GM23338 (cell line): ENCODE measurements at regions not wholly inside any gene's neighbourhood (a gene's known extent, or its start where the extent isn't known, plus 50 kb on each side); places are given as distances from the start of the nearest gene placed in this dataset.

Experiments used
- ATAC-seq: fragments of 200-7000 bp; cut with Tn5 transposase; 3 replicates; pipeline ENCODE4 v1.9.1; 2020
- DNase-seq: peaks from one replicate; pipeline ENCODE4 v3.0.0-alpha.2; 2015; ENCODE audit warnings: low spot score
- H2AFZ ChIP-seq: fragments of 200-600 bp; sonication (generic); 2 replicates; pipeline ENCODE4 v1.8.0; 2016; ENCODE audit warnings: antibody characterized with exemption, mild to moderate bottlenecking, moderate library complexity
- H3F3A ChIP-seq: fragments of 200-600 bp; sonication (generic); replicated peaks from 2 replicates; pipeline ENCODE4 v1.8.0; 2017; ENCODE audit warnings: antibody characterized with exemption, mixed run types, low read depth
- H3K27ac ChIP-seq: fragments of 200-600 bp; sonication (generic); 2 replicates; pipeline ENCODE4 v1.6.1; 2016; ENCODE audit warnings: low read depth
- H3K27me3 ChIP-seq: fragments of 200-600 bp; sonication (generic); 2 replicates; pipeline ENCODE4 v1.8.0; 2016; ENCODE audit warnings: mild to moderate bottlenecking, mixed run types, moderate library complexity; ENCODE audit not compliant: insufficient read depth
- H3K36me3 ChIP-seq: fragments of 200-600 bp; sonication (generic); 2 replicates; pipeline ENCODE4 v1.8.0; 2016; ENCODE audit warnings: mild to moderate bottlenecking; ENCODE audit not compliant: insufficient read depth
- H3K4me1 ChIP-seq: fragments of 200-600 bp; sonication (generic); 2 replicates; pipeline ENCODE4 v1.8.0; 2016; ENCODE audit warnings: mild to moderate bottlenecking, moderate library complexity; ENCODE audit not compliant: insufficient read depth
- H3K4me2 ChIP-seq: fragments of 200-600 bp; sonication (generic); 2 replicates; pipeline ENCODE4 v1.7.1; 2017; ENCODE audit warnings: mixed run types
- H3K4me3 ChIP-seq: fragments of 200-600 bp; sonication (generic); 2 replicates; pipeline ENCODE4 v1.6.1; 2016; ENCODE audit warnings: mixed run types
- H3K79me2 ChIP-seq: fragments of 200-600 bp; sonication (generic); replicated peaks from 2 replicates; pipeline ENCODE4 v1.8.0; 2017; ENCODE audit warnings: mild to moderate bottlenecking; ENCODE audit not compliant: insufficient read depth
- H3K9me2 ChIP-seq: fragments of 200-600 bp; sonication (generic); 2 replicates; pipeline ENCODE4 v1.8.0; 2017; ENCODE audit not compliant: insufficient read depth
- H4K20me1 ChIP-seq: fragments of 200-600 bp; sonication (generic); replicated peaks from 2 replicates; pipeline ENCODE4 v1.8.0; 2017; ENCODE audit warnings: mild to moderate bottlenecking; ENCODE audit not compliant: insufficient read depth
- H3K27ac Mint-ChIP-seq: 2 replicates; pipeline ENCODE4 v1.8.0; 2020; ENCODE audit warnings: inconsistent platforms, mild to moderate bottlenecking, moderate library complexity, mixed read lengths
- H3K27me3 Mint-ChIP-seq: 3 replicates; pipeline ENCODE4 v1.8.0; 2022; ENCODE audit warnings: low read depth, mild to moderate bottlenecking, moderate library complexity, mixed read lengths, inconsistent platforms; ENCODE audit not compliant: insufficient read depth, poor library complexity
- H3K36me3 Mint-ChIP-seq: 3 replicates; pipeline ENCODE4 v1.8.0; 2021; ENCODE audit warnings: low read depth, mild to moderate bottlenecking, inconsistent platforms, moderate library complexity, mixed read lengths
- H3K4me1 Mint-ChIP-seq: 3 replicates; pipeline ENCODE4 v1.8.0; 2020; ENCODE audit warnings: mild to moderate bottlenecking, inconsistent platforms, mixed read lengths
- H3K4me3 Mint-ChIP-seq: 3 replicates; pipeline ENCODE4 v1.8.0; 2021; ENCODE audit warnings: moderate library complexity, mild to moderate bottlenecking, inconsistent platforms, mixed read lengths
- H3K9me3 Mint-ChIP-seq: 3 replicates; pipeline ENCODE4 v1.8.0; 2020; ENCODE audit warnings: moderate library complexity, mild to moderate bottlenecking, inconsistent platforms, mixed read lengths
- CREB1 ChIP-seq: fragments of 250-450 bp; sonication (Bioruptor Pico); IDR thresholded peaks from 2 replicates; pipeline ENCODE4 v1.5.0; 2020; ENCODE audit warnings: low read depth, mild to moderate bottlenecking, moderate library complexity
- CTCF ChIP-seq, 2 experiments: fragments of 200-600 bp in 1 of 2; sonication (generic) in 1 of 2; conservative IDR thresholded peaks; 2 replicates each; pipeline versions ENCODE4 v1.5.1 to v1.6.1; 2016 to 2017; ENCODE audit warnings: antibody characterized with exemption in 2 of 2, low read depth in 2 of 2, mild to moderate bottlenecking in 2 of 2, moderate library complexity in 1 of 2
- JUNB ChIP-seq: IDR thresholded peaks from one replicate; pipeline ENCODE4 v1.6.1; 2016; ENCODE audit warnings: antibody characterized with exemption; ENCODE audit not compliant: unreplicated experiment
- STAT1 ChIP-seq: IDR thresholded peaks from one replicate; pipeline ENCODE4 v1.6.1; 2016; ENCODE audit warnings: antibody characterized with exemption; ENCODE audit not compliant: unreplicated experiment
- ZNF114 ChIP-seq: fragments of 250-450 bp; sonication (Bioruptor Pico); IDR thresholded peaks from 2 replicates; pipeline ENCODE4 v1.5.0; 2020; ENCODE audit warnings: mild to moderate bottlenecking, moderate library complexity
- ZNF331 ChIP-seq: fragments of 250-450 bp; sonication (Bioruptor Pico); IDR thresholded peaks from 2 replicates; pipeline ENCODE4 v1.5.0; 2020; ENCODE audit warnings: low read depth, mild to moderate bottlenecking, moderate library complexity
- ZNF462 ChIP-seq: fragments of 250-450 bp; sonication (Bioruptor Pico); IDR thresholded peaks from 2 replicates; pipeline ENCODE4 v1.5.0; 2020; ENCODE audit warnings: mild to moderate bottlenecking, moderate library complexity

GRCh38 chr1:78718566-78718965 is 68.9 kb downstream of the IFI44 start:
- H3K27ac Mint-ChIP-seq: no peak overlapping the region
- peaks cover 10% of the 10 kb centered on the region; the same call in 2 of the 3 replicates for H3K4me1 Mint-ChIP-seq
- Histone ChIP-seq H2AFZ (no peak overlapping the region), H4K20me1 (no peaks in the 10 kb centered on the region), H3K27ac (no peak overlapping the region), H3K36me3 (no peaks in the 10 kb centered on the region), H3K79me2 (no peaks in the 10 kb centered on the region), H3K9me2 (no peaks in the 10 kb centered on the region), H3K4me3 (no peak overlapping the region), H3F3A (no peaks in the 10 kb centered on the region), H3K4me1 (no peaks in the 10 kb centered on the region), H3K4me2 (no peak overlapping the region), H3K27me3 (no peaks in the 10 kb centered on the region)
- ATAC-seq (no peak), DNase-seq (no peak)
- no peaks in the 10 kb centered on the region for H3K36me3 Mint-ChIP-seq
- no peaks in the 10 kb centered on the region for H3K9me3 Mint-ChIP-seq
- TF ChIP-seq ZNF331 (CRISPR knock-in tag): no peak
- no peak for TF ChIP-seq JUNB
- TF ChIP-seq ZNF462 (CRISPR knock-in tag): no peak
- TF ChIP-seq CREB1 (CRISPR knock-in tag): no peak
- TF ChIP-seq STAT1: no peak
- no peak for TF ChIP-seq ZNF114
- H3K27me3 Mint-ChIP-seq: no peaks in the 10 kb centered on the region
- no peak overlapping the region for H3K4me3 Mint-ChIP-seq

- Mint-ChIP-seq H3K36me3 (no peaks in the 10 kb centered on the region), H3K9me3 (no peaks in the 10 kb centered on the region), H3K27ac (no peak overlapping the region), H3K4me1 (peaks cover 10% of the 10 kb centered on the region; the same call in 2 of the 3 replicates), H3K27me3 (no peaks in the 10 kb centered on the region), H3K4me3 (no peak overlapping the region)
- Histone ChIP-seq H3K27ac (no peak overlapping the region), H3K27me3 (no peaks in the 10 kb centered on the region), H3K4me3 (no peak overlapping the region), H3F3A (no peaks in the 10 kb centered on the region), H3K9me2 (no peaks in the 10 kb centered on the region; the same call in 1 of the 2 replicates), H3K4me1 (no peaks in the 10 kb centered on the region), H3K79me2 (no peaks in the 10 kb centered on the region), H4K20me1 (no peaks in the 10 kb centered on the region), H3K36me3 (no peaks in the 10 kb centered on the region), H3K4me2 (no peak overlapping the region), H2AFZ (no peak overlapping the region)
- DNase-seq: no peak
- ATAC-seq: no peak
- no peak for TF ChIP-seq CTCF (conservative IDR thresholded peaks at IDR 0.05; ENCODE audit: low read depth in 2 of 2)
Measured at GRCh38 chr1:78721136-78721535, 71.5 kb downstream of the IFI44 start.
